IPS-NIHi7 (cell line): ENCODE measurements at regions not wholly inside any gene's neighbourhood (a gene's known extent, or its start where the extent isn't known, plus 50 kb on each side); places are given as distances from the start of the nearest gene placed in this dataset.
"Not testable (repeated sequence)": the region's sequence is repeated elsewhere in the genome, so short reads cannot be mapped to it uniquely, and the experiment has no call there.

Source experiments
- DNase-seq: peaks from one replicate; pipeline ENCODE4 v3.0.0; 2012; ENCODE audit warnings: mixed read lengths; ENCODE audit errors: extremely low spot score

DNA sequence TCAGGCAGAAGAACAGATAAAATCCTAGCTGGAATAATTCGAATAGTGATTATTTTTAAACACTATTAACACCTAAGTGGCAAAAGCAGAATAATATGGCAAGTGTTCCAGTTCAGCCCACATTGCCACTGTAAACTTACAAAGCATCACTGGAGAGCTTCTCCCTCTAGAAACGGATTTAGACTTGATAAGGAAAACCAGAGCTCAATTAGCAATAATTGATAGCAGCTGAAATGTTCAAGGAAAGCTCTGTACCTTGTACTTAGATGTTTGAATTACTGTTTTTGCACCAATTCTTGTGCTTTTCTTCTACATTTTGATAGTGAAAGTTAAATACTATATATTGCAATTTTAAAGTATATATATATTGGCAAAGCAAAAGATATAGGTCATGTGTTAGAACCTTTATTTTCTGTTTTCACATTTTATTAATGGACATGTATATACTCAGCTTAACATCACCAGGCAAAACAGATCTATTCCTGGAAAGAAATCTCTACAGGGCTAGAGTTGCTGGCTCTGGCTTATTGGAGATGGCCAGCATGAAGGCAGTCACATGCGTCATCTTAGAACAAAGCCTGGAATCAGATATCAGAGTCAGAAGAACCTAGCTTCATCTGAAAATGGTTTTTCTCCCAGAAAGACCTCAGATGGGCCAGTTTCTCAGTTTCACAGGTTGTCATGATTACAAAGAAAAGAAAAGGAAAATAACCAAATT is 149.1 kb upstream of the CTAGE1 start:
- no peak for DNase-seq

DNA sequence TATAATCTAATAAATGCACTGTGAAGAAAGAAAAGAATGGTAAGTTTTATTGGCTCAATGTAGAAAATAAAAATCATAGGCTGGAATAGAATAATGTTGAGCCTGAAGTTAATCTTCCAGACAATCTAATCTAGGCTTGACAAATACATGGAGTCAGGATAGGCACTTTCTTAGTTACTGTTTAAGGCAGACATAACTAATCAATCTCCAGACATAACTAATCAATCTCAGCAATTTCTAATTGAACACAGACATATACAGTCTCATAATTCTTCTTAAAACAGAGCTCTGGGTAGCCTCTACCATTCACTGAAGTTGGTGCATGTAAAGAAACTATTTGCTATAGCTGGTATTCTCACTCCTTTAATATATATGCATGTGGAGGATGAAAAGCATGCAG is 150.1 kb upstream of the CTAGE1 start:
- no peak for DNase-seq

DNA sequence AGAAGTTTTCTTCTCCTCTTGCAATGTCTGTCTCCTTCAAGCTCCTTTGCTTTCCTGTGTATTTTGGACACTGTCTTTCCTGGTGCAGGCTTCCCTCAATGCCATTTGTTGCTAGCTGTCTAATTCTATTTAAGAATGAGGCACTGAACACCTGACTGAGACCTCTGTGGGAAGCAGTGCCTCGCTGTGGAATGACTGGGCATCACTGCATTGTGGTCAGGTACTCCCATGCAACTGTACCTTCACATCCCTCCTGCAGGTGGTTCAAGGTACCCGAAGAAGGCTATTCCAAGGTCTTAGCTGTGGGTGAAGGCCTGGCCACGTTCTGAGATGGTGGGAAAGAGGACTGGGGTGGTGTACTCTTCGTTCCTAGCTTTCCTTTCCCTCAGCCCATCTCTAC is 152.8 kb upstream of the CTAGE1 start:
- DNase-seq = no peak

DNA sequence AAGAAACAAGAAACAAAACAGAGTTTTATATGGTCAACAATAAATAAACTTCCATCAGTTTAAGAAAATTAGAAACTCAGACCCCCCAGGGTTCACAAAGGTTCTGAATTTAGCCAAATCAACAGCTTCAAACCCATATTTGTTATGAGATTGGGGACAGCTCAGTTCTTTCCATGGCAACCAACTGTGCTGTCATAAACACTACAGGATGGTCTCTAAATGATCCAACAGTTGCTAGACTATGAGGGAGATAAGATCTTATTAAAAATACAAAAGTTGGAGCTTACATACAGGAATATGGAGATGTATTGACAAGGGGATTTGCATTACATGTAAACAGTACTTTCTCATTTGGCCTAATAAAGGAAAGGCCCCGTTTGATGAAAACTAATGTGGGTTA is 154.6 kb upstream of the CTAGE1 start:
- no peak for DNase-seq

DNA sequence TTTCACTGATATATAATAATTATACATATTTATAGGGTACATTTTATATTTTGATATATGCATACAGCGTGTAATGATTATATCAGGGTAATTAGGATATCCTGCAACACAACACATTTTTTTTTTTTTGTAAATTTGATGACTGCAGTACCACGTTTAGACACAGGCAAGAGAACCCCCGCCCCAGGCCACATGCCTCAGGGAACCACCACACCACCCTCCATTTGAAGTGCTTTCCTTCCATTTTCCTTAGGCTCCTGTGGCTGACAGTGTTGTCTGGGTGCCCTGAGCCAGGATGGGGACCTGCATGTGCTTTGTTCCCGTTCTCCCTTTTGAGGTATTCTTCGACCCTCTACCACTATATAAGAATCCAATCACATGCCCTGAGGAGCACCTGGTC is 161.6 kb upstream of the CTAGE1 start:
- DNase-seq = no peak

DNA sequence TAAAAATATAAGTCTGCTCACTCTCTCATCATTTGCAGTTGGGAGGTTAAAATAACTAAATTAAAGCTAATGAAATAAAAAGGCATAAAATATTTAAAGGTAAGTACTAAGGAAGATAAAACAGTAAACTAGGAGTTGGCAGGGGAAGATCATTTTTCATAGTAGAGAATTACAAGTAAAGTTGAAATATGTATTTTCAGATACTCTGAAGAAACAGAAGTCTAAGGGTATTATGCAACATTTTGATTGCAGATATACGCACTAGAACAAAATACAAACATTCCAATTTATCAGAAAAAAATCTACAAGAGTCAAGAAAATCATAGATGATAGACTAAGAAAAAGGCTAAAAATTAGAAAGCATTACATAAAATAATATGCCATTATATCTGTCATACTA is 167.6 kb upstream of the CTAGE1 start:
- no peak for DNase-seq

DNA sequence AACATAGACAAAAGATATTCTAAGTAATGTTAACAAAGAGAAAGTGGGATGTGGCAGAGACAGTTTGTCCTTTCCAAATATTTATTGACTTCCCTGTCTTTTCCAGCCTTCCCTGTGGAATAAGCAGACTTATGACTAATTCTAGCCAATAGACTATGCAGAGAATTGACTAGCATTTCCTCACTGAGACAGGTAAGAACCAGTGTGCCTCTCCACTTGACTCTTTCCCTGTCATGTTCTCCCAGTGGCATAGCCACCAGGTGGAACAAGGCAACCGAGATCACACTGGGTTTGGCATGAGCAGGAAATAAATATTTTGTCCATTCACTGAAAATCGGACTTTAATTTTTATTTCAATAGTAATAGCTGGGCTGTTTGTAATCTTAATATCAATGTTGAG is 168.1 kb upstream of the CTAGE1 start:
- no peak for DNase-seq

DNA sequence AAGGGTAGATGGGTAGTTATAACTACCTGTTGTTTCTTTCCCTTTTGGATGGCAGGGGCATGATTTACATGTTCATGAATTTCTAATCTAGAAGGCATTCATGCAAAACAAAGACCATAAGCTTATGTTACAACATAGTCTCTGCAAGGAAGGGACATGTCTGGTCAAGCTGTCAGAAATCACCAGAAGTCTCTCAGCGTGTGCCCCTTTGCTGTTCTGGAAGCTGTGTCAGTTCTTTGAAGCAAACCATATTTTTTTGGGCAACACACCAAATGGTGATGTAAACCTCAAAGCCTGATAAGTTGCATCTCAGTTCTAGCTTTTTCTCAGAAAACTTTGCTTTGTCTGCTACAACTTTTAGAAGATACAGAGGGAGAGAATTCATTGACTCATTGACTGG is 173.5 kb upstream of the CTAGE1 start:
- DNase-seq = no peak

DNA sequence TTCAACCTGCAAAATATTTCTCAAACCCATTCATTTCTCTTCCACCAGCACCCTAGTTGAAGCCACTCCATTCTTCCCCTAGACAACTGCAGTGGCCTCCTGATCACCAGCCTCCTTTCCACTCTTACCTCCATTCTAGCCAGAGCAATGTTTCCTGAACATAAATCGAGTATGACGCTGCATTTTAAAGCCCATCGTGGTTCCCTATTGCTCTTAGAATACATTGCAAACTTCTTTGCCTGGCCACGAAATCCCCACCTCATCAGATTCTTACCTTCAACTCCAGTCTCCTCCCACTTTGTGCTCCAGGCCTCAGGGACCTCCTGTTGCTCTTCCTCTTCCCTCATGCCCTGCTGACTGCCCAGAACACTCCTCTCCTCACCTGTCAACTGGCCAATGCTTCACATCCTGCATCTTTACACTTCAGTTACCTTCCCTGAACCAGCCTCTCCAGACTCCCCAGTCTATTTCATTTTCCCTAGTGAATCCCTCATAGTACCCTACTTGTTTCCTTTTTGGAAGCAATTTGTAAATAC is 176.5 kb upstream of the CTAGE1 start:
- DNase-seq = peak; percentile 44

DNA sequence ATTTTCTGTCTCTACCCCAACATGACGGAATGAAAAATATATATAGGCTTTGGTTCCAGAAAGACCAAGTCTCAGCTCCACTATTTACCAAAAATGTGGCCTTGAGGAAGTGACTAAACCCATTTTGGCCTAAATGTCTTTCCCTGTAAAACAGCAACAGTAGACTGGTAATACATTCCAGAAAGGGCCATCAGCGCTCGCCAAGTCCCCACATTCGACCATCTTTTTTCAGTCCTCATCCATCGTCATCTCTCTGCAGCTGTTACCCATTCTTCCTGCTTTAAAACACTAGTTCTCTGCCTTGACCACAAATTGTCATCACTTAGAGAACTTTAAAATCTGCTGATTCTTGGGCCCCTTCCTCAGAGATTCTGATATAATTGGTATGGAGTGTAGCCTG is 183.8 kb upstream of the CTAGE1 start:
- DNase-seq = no peak

DNA sequence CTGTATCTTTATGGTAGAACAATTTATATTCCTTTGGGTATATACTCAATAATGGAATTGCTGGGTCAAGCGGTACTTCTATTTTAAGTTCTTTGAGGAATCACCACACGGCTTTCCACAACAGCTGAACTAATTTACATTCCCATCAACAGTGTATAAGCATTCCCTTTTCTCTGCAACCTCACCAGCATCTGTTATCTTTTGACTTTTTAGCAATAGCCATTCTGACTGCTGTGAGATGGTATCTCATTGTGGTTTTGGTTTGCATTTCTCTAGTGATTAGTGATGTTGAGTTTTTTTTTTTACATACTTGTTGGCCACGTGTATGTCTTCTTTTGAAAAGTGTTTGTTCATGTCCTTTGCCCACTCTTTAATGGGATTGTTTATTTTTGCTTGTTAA is 184.7 kb upstream of the CTAGE1 start:
- not testable (repeated sequence) for DNase-seq

DNA sequence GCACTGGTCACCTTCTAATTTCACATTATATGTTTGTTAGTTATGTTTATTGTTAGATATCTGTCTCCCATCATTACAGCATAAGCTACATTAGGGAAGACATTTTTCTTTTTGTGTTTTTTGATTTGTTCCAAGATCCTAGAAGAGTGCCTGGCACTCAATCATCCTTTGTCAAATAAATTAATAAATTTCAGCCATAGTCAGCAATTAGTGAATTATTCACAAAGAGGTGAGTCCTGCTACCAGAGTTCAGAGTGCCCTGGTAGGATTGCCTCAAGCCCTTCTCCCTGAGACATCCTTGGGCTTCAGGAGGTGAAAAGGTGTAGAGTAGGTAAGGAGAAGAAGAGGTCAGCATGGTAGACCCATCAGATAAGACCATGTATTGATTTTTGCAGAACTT is 186.2 kb upstream of the CTAGE1 start:
- DNase-seq = no peak

DNA sequence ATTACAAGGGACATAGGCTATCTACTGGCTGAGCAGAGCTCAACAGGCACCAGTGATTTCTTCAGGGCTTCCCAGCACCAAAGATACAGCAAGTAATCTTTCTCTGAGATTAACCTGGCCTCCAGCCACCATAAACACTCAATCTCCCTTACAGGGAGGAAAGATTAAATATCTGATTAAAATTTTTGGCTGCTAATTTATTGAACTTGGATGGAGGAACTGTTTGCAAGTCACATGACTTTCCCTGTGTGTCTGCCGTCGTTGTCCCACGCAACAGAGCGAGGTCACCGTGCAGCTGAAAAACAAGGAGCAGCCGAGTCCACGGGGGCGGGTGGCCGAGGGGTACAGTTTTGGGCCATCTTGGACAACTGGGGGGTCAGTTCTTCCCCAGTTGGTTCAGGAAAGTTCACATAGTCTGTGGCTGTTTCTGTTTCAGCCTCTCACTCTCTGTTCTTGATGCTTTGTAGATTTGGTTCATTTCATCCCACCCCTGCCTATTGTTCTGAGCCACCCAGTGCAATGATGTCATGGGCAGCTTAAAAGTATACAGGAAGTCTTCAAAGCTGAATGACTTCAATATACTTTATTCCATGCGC is 186.8 kb upstream of the CTAGE1 start:
- no peak for DNase-seq

DNA sequence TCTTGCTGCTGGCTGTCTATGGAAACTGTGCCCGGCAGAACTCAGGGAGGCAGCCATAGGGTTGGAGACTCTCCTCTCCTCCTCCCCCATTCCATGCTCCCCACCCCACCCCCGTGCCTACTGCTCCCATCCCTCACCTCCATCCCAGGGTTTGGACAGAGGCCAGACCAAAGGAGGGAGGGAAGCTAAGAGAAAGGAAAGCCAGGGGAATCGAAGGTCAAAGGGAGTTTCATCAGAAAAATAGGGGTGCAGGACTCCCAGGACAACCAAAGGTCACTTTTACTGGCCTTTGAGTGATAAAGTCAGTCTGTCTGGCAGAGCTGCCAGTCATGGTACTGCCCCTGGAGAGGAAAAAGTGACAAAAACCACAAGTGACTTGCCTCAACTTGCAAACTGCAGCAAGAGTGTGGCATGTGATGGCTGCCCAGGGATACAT is 187.3 kb upstream of the CTAGE1 start:
- DNase-seq = no peak

DNA sequence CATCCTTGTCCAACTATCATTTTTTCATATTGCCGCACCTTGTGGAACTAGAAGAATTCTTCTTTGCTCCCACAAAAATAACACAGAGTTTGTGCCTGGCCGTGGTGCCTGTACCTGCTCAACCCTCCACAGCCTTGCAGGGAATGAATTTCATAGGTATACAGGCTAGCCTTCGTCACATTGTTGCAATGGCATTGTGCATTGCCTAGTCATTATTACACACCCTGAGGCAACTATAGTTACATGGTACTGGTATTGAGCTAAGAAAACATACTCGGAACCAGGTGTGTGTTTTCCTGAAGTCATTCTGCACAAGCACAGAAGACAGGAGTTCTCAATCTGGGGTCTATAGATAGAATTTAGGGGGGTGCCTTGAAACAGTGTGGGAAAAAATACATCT is 188.0 kb upstream of the CTAGE1 start:
- DNase-seq = no peak

DNA sequence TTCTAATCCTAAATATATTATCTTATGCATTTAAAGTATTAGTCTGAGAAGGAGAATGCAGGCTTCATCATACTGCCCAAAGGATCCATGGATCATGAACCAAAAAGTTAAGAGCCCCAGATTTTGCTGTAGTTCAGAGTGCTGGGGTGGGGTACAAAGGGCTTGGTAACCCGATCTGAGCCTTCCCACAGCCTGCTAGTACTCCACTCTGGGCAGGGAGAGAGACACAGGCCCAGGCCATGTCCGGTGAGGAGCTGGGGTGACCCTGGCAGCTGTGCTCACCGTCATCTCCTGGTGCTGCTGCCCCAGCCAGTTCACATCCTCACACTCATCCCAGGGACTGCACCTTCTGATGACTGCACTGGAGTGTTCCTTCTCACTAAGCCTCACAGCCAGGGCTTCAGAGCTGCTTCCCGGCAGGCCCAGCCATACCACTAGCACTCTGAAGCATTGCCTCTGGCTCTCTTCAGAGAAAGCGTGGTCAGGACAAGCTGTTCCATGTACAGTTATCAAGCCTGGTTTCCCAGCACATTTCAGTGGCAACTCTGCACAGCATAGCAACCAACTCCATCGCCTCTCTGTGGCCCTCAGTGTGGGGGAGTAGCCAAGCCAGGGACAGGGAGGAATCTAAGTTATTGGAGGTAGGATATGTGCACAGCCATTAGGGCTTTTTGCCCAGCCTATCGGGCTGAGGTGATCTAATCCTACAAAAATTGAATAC is 189.0 kb upstream of the CTAGE1 start:
- DNase-seq = no peak

DNA sequence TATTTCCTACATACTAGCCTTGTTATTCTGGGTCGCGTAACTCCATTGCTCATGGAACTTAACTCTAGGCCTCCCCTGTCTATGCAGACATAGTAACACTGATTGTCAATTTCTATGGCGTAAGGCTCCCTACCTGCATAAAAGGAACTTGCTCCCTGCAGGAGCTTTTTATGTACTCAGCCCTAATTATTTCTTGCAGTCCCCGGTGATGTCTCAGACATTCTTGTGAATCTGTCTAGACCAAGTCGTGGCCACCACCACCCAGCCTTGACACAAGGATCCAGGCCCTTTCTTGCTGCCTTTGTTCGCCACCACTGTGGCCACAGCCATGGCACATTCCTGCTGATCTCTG is 189.5 kb upstream of the CTAGE1 start:
- DNase-seq = no peak

DNA sequence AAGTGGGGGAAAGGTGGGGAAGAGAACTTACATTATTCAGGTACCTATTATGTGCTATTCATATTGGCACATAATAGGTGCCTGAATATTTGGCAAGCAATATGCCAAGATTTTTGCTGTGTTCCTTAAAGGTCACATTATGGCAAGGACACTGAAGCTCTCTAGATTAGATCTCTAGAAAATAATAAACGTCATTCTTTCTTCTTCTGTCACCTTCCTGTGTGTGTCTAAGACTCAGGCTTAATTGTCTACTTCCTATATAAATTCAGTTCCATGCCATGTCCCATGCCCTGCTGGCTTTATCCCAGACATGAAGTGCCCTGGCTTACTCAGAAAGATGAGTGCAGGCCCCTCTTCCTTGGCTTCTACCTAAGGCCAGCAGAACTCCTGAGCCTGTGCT is 191.1 kb upstream of the CTAGE1 start:
- no peak for DNase-seq

DNA sequence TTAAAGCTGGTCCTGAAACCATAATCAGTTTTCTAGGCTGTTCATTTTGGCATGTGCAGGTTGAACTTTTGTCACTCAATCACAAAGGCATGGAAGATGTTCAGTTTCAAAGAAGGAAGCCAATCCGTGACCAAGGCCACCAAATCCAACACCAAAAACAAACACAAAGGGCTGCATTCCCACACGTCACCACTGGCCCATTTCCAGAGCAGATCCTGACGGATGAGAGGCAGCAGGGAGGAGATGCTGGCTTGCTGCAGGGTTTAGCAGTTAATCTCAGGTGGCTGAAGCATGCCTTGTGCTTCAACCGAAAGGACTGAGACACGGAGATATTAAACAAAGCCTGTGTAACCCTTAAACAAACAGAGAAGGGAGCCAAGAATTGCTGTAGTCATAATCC is 191.9 kb upstream of the CTAGE1 start:
- peak; percentile 39 for DNase-seq

DNA sequence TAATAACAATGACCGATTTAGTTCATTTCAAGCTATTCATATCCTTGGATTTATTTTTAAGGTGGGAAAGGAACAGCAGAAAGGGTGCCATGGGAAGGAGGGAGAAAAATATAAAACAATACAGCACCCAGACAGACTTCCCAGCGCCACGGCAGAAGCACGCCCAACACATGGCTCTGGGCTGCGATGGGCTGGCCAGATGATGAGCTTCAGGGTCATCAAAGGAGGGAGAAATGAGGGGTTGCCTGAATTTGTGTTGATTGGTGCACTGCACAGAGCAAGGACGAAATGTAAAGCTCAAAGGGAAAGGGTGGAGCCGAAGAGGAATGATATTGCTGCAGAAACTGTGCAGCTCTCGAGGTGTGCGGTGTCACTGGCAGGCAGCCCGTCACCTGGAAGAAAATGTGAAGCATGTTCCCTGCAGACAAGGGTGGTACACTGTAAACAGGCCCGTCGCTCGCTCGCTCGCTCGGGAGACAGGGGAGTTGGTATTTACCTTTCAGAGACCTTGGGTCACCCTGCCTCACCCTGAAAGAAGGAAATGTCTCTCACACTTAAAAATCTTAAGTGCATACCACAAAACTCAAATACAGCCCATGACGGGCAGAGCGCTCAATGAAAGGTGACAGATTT is 195.5 kb upstream of the CTAGE1 start:
- no peak for DNase-seq

DNA sequence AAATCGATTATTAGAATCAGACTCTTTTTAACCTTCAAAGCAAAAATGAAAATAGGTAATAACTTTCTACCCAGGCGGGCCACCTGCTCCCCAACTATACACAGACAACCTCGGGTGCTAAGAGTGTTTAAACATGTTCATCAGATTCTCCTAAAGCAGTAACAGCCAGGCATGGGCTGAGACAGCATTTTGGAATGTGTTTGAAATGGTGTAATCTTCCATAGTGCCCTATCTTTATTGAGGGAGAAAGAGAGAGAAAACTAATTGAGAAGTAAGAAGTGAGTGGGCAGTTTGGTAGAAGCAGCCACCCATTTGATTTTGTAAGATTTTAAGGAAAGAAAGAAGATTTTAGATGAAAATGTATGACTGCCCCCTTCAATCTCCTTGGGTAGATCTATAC is 196.1 kb upstream of the CTAGE1 start:
- no peak for DNase-seq

DNA sequence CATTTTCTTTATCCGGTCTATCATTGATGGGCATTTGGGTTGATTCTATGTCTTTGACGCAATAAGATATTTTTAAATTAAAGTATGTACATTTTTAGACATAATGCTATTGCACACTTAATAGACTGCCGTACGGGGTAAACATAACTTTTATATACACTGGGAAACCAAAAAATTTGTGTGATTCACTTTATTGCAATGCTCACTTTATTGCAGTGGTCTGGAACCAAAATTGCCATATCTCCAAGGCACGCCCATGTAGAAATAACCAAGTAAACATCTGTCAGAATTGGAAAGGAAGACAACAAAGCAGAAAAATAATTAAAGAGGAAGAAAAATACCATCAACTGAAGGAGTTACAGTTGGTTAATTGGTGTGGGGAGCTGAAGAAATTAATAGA is 205.8 kb upstream of the CTAGE1 start:
- DNase-seq = no peak

DNA sequence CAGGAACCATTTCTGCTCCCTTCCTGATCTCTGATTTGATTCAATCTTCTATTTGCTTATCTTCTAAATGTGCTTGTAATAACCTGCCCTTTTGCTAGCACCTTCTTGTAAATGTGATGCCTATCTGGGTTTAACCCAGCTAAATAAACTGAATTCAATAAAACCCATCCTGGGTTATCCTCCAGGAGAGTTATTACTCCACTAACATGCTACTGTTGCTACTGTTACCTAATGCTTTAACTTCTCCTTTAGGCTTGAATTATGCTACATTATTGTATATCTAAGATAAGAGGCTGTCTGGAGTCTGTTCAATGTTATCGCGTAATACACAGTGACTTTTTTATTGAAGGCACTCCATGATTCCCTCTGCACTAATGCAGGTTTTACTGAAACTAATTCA is 206.5 kb upstream of the CTAGE1 start:
- DNase-seq = no peak
